Retinal pigment epithelial cell (primary cell): ENCODE measurements at regions not wholly inside any gene's neighbourhood (a gene's known extent, or its start where the extent isn't known, plus 50 kb on each side); places are given as distances from the start of the nearest gene placed in this dataset.

Experiments
- DNase-seq: peaks from one replicate; pipeline ENCODE4 v3.0.0-alpha.2; 2010; ENCODE audit warnings: low read depth
- H3K4me3 ChIP-seq: 2 replicates; pipeline ENCODE4 v1.5.1; 2011; ENCODE audit warnings: mild to moderate bottlenecking, low read length, control low read depth, moderate library complexity
- TF ChIP-seq, protein P1 (sequence below): conservative IDR thresholded peaks from 2 replicates; pipeline ENCODE4 v1.5.1; 2011; ENCODE audit warnings: low read depth, low read length, control low read depth, inconsistent platforms

DNA sequence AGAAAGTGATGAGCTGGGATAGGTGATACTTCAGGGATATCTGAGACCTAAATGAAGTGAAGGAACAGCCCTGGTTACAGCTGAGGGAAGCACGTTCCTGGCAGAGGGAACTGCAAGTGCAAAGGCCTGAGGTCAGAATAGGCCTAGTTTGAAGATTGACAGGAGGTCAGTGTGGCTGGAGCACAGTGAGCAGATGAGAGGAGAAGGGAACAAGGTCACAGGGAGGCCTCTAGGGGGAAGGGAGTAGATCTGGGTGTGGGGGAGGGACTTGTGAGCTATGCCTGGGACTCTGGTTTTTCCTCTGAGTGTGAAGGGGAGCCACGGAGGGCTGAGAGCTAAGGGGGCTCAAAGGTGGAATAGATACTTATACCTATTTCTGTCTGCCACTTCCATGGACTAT is 736.4 kb downstream of the MATN1 start:
- DNase-seq = no peak
- TF ChIP-seq, protein P1, sequence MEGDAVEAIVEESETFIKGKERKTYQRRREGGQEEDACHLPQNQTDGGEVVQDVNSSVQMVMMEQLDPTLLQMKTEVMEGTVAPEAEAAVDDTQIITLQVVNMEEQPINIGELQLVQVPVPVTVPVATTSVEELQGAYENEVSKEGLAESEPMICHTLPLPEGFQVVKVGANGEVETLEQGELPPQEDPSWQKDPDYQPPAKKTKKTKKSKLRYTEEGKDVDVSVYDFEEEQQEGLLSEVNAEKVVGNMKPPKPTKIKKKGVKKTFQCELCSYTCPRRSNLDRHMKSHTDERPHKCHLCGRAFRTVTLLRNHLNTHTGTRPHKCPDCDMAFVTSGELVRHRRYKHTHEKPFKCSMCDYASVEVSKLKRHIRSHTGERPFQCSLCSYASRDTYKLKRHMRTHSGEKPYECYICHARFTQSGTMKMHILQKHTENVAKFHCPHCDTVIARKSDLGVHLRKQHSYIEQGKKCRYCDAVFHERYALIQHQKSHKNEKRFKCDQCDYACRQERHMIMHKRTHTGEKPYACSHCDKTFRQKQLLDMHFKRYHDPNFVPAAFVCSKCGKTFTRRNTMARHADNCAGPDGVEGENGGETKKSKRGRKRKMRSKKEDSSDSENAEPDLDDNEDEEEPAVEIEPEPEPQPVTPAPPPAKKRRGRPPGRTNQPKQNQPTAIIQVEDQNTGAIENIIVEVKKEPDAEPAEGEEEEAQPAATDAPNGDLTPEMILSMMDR = no peak
- H3K4me3 ChIP-seq = no peak overlapping the region

DNA sequence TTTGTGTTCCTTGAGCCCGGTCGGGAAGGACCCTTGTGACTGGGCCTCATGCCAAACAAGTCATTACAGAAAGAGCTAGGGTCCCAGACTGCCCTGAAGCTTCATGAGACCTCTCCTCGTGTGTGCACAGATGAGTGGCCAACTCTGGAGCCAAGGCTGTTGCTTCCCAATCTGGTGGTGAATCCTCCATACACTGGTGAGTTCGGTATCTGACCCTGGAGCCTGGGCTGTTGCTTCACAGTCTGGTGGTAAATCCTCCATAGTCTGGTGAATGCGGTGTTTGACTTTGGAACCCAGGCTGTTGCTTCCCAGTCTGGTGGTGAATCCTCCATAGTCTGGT is 737.8 kb downstream of the MATN1 start:
- TF ChIP-seq, protein P1 = no peak
- DNase-seq = no peak

DNA sequence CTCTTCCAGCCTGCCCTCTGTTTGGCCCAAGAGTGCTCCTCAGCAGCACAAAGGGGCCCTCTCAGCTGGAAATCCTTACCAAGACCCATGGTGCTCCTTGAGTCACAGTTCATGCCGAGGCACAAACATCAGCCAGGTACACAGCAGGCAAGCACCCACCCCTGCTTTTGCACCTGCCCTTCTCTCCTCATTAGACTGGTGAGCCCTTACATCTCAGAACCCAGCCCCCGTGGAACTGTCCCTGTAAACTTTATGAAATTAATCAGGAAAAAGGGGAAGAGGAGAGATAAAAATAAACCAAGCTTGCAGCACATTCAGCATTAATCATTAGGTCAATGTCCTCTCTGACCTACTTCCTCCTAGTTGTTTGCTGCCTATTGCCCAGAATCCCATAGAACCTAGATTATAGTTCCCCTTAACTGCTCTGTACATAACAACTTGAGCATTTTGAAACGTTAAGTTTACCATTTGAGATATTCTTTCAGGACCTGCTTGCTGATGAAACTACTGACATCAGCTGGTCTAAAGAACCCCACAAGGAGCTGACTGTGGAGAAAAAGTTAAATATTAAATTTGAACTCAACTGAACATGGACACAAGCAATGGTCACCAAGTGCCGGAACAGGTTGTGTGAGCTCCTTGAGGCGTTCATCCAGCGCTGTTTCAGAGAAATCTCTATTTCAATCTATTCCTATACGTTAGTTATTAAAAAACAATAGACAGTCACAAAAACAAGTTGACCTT is 738.4 kb downstream of the MATN1 start:
- TF ChIP-seq, protein P1 = no peak
- no peak overlapping the region for H3K4me3 ChIP-seq
- no peak for DNase-seq

More for the DNA sequence above, 737.8 kb downstream of the MATN1 start:
- no peak overlapping the region for H3K4me3 ChIP-seq

DNA sequence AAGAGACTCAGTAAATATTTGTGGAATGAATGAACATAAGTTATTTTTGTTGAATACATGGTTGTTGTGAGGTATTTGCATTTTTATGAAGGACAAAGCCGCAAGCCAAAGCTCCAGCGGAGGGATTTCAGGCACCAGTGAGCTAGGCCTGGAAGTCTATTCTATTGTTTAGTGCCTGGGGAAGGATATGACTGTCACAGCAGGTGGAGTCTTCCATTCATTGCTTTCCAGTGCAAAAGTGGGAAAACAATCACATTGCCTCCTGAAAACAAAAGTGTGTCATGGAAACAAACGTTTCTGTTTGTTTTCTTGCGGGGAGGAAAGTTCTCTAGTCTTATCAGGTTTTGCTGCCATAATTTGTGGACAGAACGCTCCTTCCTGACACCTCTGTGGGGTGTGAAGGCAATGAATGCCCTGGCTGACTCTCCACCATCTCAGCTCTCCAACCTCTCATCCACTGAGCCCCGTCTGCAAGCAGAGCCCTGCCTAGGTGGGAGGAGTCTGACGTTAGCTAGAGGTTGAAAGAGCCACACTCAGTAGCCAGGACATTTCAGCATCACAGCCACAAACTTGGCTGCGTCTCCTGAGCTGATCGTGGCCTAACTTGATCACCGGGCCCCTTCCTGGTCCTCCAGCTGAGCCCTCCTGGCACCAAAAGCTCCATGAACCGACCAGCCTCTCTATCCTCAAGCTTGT is 739.1 kb downstream of the MATN1 start:
- TF ChIP-seq, protein P1 = no peak
- no peak overlapping the region for H3K4me3 ChIP-seq
- no peak for DNase-seq

DNA sequence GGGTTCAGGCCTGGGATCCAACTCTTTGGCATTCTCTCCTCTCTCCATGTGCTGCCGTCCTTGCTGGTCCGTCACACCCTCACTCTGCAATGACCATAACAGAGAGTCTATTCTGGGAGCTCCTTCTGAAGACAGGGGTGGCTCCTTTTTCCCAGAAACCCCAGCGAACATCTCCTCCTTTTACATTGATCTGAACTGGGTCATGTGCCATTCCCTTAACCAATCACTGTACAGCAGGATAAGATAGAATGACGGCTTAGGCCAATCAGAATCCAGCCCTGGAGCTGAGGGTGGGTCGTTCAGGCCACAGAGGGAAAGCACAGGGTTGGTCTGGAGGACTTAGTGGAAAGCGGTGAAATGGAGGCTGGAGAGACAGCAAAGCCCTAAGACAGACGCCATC is 740.1 kb downstream of the MATN1 start:
- no peak overlapping the region for H3K4me3 ChIP-seq
- DNase-seq = no peak
- TF ChIP-seq, protein P1 = no peak

DNA sequence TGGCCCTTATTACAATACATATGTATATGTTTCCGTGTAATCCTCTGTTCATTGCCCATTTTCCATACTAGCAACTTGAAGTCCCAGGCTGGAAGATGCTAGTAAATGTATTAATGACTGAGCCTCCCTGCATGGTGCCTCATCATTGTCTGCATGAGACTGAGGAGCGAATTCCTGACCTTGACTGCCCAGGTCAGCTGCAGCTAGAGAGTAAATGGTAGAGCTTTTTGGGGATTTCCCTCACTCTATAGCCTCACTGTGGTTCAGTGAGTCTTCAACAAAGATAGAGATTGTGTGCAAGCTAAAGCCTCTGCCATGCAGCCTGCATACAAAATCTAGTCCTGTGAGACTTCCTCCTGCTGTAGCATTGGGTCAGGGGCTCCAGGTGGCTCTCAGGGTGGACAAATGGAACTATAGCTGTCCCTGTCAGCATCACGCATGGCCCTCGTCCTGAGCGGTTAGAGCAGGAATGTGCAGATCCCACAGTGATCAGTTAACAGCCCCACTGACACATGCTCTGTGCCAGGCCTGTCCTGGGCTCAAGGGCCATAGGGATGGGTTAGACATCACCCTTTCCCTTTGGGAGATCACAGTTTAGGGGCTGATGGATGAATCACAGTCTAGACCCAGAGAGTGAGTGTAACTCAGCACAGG is 741.7 kb downstream of the MATN1 start:
- no peak for DNase-seq
- H3K4me3 ChIP-seq = no peak overlapping the region
- TF ChIP-seq, protein P1 = no peak

DNA sequence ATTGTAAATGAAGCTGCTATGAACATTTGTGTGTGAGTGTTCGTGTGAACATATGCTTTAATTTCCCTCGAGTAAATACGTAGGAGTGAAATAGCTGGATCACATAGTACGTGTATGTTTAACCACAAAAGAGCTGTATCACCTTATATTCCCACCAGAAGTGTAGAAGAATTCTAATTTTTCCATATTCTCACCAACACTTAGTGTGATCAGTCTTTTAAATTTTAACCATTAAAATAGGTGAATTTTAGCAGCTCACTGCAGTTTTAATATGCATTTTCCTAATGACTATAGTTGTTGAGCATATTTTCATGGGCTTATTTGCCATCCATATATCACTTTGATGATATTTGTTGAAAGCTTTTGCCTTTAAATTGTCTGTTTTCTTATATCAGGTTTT is 741.2 kb downstream of the PTPRU start:
- DNase-seq = no peak
- TF ChIP-seq, protein P1 = no peak
- H3K4me3 ChIP-seq = no peak overlapping the region
